GM21390 (cell line): ENCODE measurements at regions not wholly inside any gene's neighbourhood (a gene's known extent, or its start where the extent isn't known, plus 50 kb on each side); places are given as distances from the start of the nearest gene placed in this dataset.
"Not testable (repeated sequence)": the region's sequence is repeated elsewhere in the genome, so short reads cannot be mapped to it uniquely, and the experiment has no call there.

Source experiments
- ATAC-seq: cut with Tn5 transposase; IDR thresholded peaks from one replicate; pipeline ENCODE4 v1.9.1; 2021; ENCODE audit not compliant: unreplicated experiment

DNA sequence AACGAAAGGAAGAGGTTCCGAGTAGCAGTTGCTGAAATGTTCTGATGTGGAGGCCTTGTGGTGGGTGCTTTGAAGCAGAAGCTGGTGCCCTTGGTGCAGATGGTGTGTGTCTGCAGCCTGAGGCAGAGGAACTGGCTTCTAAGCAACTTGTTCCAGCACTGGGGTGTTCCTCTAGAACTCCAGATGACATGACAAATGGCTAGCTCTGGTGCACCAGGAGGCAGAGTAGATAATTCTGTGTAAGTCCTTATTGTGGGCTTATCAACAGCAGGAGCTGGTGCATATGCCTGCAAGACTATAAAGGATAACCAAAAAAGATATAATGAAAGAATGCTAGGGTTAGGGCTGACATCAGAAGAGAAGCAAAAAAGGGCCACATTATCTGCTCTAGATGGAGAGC, 76.5 kb downstream of the ARL5B start:
- ATAC-seq = no peak

DNA sequence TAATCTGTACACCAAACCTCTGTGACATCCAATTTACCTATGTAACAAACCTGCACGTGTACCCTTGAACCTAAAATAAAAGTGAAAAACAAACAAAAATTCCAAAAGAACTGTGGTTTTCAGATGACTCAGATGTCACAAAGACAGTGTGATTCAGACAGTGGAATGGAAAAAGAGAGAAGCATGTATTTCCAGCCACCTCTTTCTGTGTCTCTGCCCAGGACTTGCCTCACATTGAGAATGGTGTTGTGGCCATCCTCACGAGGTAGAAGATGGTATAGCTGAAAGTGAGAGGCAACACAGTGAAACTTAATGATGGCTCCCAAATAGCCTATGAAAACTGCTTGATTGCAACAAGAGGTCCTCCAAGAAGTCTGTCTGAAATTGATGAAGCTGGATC, 78.0 kb downstream of the ARL5B start:
- ATAC-seq = no peak

DNA sequence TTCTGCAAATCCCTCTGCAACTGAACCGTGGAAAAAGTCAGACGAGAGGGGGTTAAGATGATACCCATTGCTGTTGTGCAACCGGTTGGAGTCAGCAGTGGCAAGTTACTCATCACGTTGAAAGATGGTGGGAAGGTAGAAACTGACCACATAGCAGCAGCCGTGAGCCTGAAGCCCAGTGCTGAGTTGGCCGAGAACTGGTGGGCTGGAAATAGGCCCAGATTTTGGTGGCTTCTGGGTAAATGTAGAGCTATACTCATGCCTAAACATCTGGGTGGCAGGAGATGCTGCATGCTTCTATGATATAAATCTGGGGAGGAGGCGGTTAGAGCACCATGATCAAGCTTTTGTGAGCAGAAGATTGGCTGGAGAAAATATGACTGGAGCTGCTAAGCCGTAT, 78.6 kb downstream of the ARL5B start:
- ATAC-seq = no peak

DNA sequence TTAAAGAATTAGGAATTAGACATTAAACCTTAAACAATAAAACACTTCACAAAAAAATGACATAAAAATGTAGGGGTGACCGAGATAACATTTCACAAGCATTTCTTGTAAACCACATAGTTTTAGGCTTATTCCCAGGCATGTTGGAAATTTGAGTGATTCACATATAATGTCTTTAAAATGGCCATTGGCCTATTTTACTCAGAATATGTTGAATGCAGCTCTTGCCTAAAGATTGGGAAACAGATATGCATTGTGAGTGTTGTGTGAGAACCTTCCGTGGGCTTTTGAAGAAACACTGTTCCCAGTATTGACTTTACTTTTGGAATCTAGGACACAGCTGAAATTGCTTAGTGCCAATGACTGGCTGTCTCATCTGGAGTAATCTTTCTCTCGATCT, 79.6 kb downstream of the ARL5B start:
- no peak for ATAC-seq

- no peak for ATAC-seq
Observed at GRCh38 chr10:18743926-18744325, 84.7 kb downstream of the ARL5B start.

- ATAC-seq = no peak
Observed at GRCh38 chr10:18753312-18753895, 94.2 kb downstream of the ARL5B start.

DNA sequence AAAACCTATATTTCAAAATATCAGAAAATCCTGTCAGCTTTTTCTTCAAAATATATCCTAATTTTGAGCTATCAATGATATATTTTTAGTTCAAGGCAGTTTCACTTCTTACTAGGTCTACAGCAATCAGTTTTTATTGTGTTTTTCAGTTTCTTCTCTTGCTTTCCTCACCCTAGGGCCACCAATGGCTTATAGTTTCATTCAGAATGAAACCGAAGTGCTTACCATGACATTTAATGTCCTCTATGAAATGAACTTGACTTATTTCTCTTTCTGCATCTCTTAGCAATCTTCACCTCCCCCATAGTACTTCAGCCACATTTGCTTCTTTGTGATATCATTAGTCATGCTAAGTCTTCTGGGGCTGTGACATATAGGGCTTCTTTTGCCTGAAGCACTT, 100.3 kb downstream of the ARL5B start:
- ATAC-seq = peak; percentile 91

- no peak for ATAC-seq
Observed at GRCh38 chr10:18760836-18761235, 101.6 kb downstream of the ARL5B start.

DNA sequence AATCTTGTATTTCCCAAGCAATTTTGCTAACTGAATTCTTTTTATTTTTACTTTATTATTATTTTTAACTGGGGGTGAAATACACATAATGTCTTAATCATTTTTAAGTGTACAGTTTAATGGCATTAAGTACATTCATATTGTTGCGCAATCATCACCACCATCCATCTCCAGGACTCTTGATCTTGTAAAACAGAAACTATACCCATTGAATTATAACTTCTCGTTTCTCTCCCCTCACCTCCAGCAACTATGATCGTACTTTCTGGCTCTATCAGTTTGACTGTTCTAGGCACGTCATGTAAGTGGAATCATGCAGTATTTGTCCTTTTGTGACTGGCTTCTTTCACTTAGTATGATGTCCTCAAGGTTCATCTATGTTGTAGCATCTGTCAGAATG, 108.8 kb downstream of the ARL5B start:
- no peak for ATAC-seq

DNA sequence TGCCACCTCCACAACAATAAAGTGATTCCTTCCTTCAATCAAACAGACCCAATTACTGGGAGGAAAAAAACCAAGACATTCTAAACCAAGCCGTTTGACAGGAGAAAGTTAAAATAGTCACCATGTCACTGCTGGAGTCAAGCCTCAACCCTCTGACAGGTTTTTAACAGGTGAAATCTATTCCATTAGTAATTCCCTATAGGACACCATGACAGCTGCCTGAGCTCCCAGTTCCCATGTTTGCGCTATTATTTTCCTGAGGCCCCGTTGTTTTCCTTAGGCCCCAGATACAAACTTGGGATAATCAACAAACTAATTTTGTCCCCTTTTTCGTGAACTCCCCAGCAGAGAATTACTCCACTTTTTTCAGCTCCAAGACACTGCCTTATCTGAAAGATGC, 113.9 kb downstream of the ARL5B start:
- no peak for ATAC-seq

- ATAC-seq = no peak
Observed at GRCh38 chr10:18777258-18777657, 118.0 kb downstream of the ARL5B start.

GRCh38 chr10:18786478-18786877, 127.2 kb downstream of the ARL5B start:
- no peak for ATAC-seq

DNA sequence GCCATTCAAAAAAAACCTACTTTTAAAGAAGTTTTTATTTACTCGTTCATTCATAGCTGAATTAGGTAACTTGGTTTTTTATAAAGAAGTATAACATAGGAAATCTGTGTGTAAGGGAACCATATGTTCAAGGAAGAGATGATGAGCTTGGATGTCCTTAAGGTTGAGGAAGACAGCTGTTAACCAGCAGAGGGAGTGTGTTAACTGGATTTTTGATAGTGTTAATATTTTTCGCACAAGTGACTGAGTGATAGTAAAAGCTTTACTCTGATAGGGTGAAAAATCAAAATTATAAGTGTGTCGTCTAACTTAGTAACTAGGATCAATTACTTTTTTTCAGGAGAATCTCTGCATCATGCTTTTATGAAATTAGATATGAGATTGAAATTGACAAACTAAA, 134.7 kb downstream of the ARL5B start:
- no peak for ATAC-seq

DNA sequence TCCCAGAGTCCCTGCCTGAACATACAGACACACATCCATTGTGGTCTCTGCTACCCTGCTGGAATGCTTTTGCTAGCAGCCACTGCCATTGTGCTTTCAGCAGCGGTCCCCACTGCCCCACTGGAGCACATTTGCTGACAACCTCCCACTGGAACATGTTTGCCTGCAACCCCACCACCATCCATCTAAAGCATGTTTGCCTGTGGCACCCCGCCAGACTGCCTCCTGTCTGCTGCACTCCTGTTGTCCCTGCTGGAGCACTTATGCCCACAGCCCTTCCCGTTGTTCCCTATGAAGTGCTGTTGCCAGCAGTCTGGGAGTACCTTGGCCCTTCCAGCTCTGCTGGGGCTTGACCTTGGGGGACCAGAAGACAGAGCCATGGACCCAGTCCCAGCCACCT, 136.3 kb downstream of the ARL5B start:
- ATAC-seq = no peak

DNA sequence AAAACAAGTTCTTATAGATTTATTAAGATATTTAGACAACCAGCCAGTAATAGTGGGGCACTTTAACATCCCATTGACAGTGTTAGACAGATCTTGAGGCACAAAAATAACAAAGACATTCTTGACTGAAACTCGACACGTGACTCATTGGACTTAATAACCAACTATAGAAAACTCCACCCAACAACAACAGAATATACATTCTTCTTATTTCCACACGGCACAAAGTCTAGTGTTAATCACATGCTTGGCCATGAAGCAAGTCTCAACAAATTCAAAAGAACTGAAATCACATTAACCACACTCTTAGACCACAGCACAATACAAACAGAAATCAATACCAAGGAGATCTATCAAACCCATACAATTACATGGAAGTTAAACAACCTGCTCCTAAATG, 138.1 kb downstream of the ARL5B start:
- no peak for ATAC-seq

DNA sequence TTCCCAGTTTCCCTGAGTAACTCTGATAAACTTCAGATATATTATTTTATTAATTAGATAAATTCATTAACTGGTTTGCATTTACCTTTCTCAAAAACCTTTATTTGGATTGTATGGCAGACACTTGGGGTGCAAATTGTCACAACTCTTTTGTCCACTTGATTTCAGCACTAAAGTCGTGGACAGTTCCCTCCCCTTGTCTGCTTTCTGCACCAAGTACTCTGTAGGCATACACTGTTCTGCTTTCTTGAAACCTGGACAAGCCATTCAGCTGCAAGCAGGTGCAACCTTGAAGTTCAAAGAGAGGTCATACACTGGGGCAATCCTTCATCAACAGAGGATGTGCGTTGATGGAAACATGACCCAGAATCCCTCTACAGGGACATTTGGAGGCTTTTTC, 162.9 kb downstream of the ARL5B start:
- ATAC-seq = no peak

- no peak for ATAC-seq
Observed at GRCh38 chr10:18829259-18829658, 170.0 kb downstream of the ARL5B start.

DNA sequence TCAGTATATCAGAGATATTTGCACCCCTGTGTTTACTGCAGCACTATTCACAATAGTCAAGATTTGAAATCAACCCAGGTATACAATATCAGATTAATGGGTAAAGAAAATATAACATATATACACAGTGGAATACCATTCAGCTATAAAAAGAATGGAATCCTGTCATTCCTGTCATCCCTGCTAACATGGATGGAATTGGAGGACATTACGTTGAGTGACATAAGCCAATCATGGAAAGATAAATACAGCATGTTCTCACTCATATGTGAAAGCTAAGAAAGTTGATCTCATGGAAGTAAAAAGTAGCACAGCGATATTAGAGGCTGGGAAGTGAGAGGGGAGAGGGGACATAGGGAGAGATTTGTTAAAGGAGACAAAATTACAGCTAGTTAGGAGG, 171.0 kb downstream of the ARL5B start:
- no peak for ATAC-seq

DNA sequence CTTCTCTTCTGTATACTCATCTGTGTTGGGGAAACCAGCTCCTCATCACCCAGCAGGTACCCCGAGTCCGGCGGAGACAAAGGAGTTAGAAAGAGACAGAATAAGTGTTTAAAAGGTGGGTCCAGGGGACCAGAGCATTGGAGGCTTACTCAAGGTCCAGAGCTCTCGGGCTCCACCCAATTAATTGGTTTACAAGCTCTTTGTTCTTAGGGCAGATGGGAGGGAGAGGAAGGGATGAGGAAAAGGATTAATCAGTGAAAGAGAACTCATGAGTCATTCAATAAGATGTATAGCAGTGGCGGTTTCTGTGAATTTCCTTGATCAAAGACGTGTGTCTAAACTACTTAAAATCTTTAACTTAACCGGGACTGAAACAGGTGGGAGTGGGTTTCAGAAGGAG, 192.0 kb upstream of the MALRD1 start:
- ATAC-seq = not testable (repeated sequence)

DNA sequence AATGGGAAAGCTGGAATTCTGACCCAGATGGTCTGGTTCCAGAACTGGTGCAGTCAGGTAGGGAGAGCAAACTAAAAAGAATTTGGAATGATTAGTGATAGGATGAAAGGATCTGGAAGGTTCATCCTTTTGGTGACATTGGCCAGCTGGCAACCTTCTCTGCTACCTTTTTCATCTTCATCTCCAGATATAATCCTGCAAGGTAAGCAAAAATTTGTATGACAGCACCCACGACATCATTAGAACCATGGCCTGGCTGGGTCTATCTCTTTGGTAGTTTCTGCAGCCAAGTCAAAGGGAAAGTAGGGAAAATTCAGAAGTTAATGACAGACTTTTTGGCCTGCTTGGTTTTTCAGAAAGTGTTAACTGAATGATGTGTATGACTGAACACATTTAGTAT, 188.9 kb upstream of the MALRD1 start:
- ATAC-seq = no peak

DNA sequence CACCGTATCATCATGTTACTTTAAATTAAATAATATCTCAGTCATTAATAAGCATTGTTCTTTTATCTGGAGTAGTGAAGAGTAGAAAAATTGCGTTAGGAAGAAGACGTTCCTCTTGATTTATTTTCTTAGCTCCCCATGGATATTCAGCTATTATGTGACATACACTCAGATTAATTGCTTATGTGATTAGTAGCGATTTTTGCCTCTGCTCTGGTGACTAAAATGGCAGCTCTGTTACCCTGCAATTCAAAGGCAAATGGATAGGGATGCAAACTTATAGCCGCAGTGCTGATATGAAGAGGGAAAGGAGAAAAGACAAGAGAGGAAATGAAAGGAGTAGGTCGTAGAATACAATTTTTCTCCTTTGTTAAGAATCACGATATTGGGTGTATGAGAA, 188.4 kb upstream of the MALRD1 start:
- no peak for ATAC-seq

DNA sequence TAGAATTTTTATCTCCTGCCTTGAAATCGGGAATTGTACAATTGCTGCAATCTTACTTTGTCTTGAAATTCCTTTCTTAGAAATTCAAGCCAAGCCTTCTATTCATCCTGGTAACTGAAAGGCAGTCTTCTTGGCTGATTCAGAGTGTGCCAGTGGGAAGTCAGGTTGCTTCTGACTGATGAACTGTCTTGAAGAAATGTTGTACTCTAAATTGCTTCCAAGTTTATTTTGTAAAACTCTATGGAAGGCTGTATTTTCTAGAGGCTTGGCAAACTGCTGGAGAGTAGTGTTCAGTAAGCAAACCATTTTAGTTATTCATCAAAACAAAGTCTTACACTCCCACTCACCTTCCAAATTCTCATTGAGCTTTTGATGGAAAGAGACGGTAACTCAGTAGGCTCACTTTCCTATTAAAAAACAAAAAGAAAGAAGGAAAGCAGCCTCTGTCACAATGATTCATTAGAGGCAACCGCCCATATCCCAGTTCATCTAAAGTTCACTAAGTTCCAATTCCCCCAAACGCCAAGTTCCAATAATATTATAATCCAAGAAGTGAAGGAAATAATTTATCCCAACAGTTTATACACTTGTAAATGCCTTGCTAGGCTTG, 187.9 kb upstream of the MALRD1 start:
- ATAC-seq = no peak

DNA sequence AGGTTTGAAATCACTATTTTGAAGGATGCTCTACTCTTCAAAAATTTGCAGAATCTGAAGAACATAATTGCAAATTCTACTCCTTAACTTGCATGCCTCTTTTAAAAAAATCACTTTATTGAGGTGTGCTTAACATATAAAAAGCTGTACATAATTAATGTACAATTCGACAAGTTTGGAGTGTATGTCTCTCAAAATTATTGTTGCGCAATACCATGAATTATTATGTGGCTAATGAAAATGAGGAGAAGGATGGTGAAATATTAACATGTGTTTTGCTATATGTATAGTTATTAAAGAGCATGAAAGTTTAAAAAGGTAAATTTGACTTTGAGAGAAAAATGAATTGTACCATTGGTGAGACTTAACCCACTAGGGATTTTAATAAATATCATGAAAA, 187.2 kb upstream of the MALRD1 start:
- no peak for ATAC-seq
